IMR-90 (cell line): ENCODE measurements at regions not wholly inside any gene's neighbourhood (a gene's known extent, or its start where the extent isn't known, plus 50 kb on each side); places are given as distances from the start of the nearest gene placed in this dataset.

Experiments
- ATAC-seq: fragments of 200-7000 bp; cut with Tn5 transposase; 2 replicates; pipeline ENCODE4 v1.9.1; 2020; ENCODE audit warnings: low read depth, mild to moderate bottlenecking, moderate library complexity
- BruUV-seq: library from RNA; stranded (reverse); fragments of 400-500 nt; replicated peaks from 2 replicates; lab custom pipeline; 2021; lab: Mats Ljungman, UMichigan
- CTCF ChIA-PET: fragments of 300-600 bp; formaldehyde crosslinking; extraction: SDS; loops from one replicate; lab custom pipeline; 2021; ENCODE audit warnings: antibody characterized with exemption; lab: Yijun Ruan, JAX
- POLR2A ChIA-PET: fragments of 300-600 bp; sonication (Branson Sonifier 250); formaldehyde crosslinking; loops from one replicate; lab custom pipeline; 2022; ENCODE audit warnings: antibody characterized with exemption; ENCODE audit not compliant: unreplicated experiment; lab: Charles Lee
- DNase-seq: peaks from one replicate; pipeline ENCODE4 v3.0.0; 2013
- H2AFZ ChIP-seq: replicated peaks from 2 replicates; pipeline ENCODE3; 2013; ENCODE audit warnings: low read length, mild to moderate bottlenecking; ENCODE audit not compliant: poor library complexity
- H2AK5ac ChIP-seq: 2 replicates; pipeline ENCODE4 v1.6.1; 2013; ENCODE audit warnings: low read depth, low read length, inconsistent platforms
- H2AK9ac ChIP-seq: replicated peaks from 2 replicates; pipeline ENCODE3; 2013; ENCODE audit warnings: mild to moderate bottlenecking, low read depth, low read length, moderate library complexity; ENCODE audit not compliant: poor library complexity
- H2BK120ac ChIP-seq: 2 replicates; pipeline ENCODE4 v1.6.1; 2013; ENCODE audit warnings: low read depth, low read length, inconsistent platforms
- H2BK15ac ChIP-seq: 3 replicates; pipeline ENCODE4 v1.6.1; 2013; ENCODE audit warnings: low read depth, low read length, inconsistent platforms
- H2BK20ac ChIP-seq: 2 replicates; pipeline ENCODE4 v1.6.1; 2013; ENCODE audit warnings: low read depth, mild to moderate bottlenecking, inconsistent platforms, low read length, moderate library complexity
- H2BK5ac ChIP-seq: 2 replicates; pipeline ENCODE4 v1.6.1; 2013; ENCODE audit warnings: mild to moderate bottlenecking, low read depth, low read length, inconsistent platforms; ENCODE audit not compliant: poor library complexity, severe bottlenecking
- H3K14ac ChIP-seq: replicated peaks from 2 replicates; pipeline ENCODE4 v1.6.1; 2013; ENCODE audit warnings: low read depth, low read length, inconsistent platforms
- H3K18ac ChIP-seq: 2 replicates; pipeline ENCODE4 v1.6.1; 2013; ENCODE audit warnings: low read depth, low read length, control low read depth
- H3K23ac ChIP-seq: 2 replicates; pipeline ENCODE4 v1.6.1; 2013; ENCODE audit warnings: low read depth, low read length, inconsistent platforms
- H3K27ac ChIP-seq: 2 replicates; pipeline ENCODE4 v1.5.1; 2013; ENCODE audit warnings: mild to moderate bottlenecking, control low read depth, low read length; ENCODE audit not compliant: insufficient read depth
- H3K27me3 ChIP-seq: 2 replicates; pipeline ENCODE4 v1.6.1; 2013; ENCODE audit warnings: low read length; ENCODE audit not compliant: control insufficient read depth, insufficient read depth
- H3K36me3 ChIP-seq: 2 replicates; pipeline ENCODE4 v1.6.1; 2013; ENCODE audit warnings: low read length, mixed read lengths; ENCODE audit not compliant: control insufficient read depth, insufficient read depth
- H3K4ac ChIP-seq: 2 replicates; pipeline ENCODE4 v1.6.1; 2013; ENCODE audit warnings: low read depth, low read length, inconsistent platforms
- H3K4me1 ChIP-seq: 2 replicates; pipeline ENCODE4 v1.6.1; 2013; ENCODE audit warnings: low read length, mixed read lengths; ENCODE audit not compliant: control insufficient read depth, insufficient read depth
- H3K4me2 ChIP-seq: 2 replicates; pipeline ENCODE4 v1.6.1; 2013; ENCODE audit warnings: low read depth, mild to moderate bottlenecking, control low read depth, low read length, moderate library complexity
- H3K4me3 ChIP-seq: 2 replicates; pipeline ENCODE4 v1.5.1; 2013; ENCODE audit warnings: low read depth, mild to moderate bottlenecking, control low read depth, low read length, moderate library complexity; ENCODE audit not compliant: insufficient read depth
- H3K56ac ChIP-seq: 2 replicates; pipeline ENCODE4 v1.6.1; 2013; ENCODE audit warnings: low read length, inconsistent platforms; ENCODE audit not compliant: insufficient read depth; ENCODE audit errors: extremely low read depth
- H3K79me1 ChIP-seq, 2 experiments: 2 replicates each; pipeline ENCODE4 v1.6.1; 2013; ENCODE audit warnings: low read length in 2 of 2, inconsistent platforms in 1 of 2, low read depth in 1 of 2
- H3K9ac ChIP-seq: 2 replicates; pipeline ENCODE4 v1.6.1; 2013; ENCODE audit warnings: low read depth, low read length, control low read depth
- H3K9me1 ChIP-seq: 2 replicates; pipeline ENCODE4 v1.6.1; 2013; ENCODE audit warnings: low read length, inconsistent platforms; ENCODE audit not compliant: insufficient read depth
- H3K9me3 ChIP-seq: 2 replicates; pipeline ENCODE4 v1.6.1; 2013; ENCODE audit warnings: low read length; ENCODE audit not compliant: control insufficient read depth, insufficient read depth
- H4K20me1 ChIP-seq: 2 replicates; pipeline ENCODE4 v1.6.1; 2013; ENCODE audit warnings: low read length, inconsistent platforms; ENCODE audit not compliant: insufficient read depth
- H4K5ac ChIP-seq: 2 replicates; pipeline ENCODE4 v1.6.1; 2013; ENCODE audit warnings: mild to moderate bottlenecking, low read depth, low read length, control low read depth
- H4K8ac ChIP-seq, 2 experiments: 2 replicates each; pipeline ENCODE4 v1.6.1; 2013; ENCODE audit warnings: low read depth in 2 of 2, low read length in 2 of 2, control low read depth in 1 of 2, inconsistent platforms in 1 of 2
- H4K91ac ChIP-seq: 2 replicates; pipeline ENCODE4 v1.6.1; 2013; ENCODE audit warnings: low read depth, low read length, inconsistent platforms; ENCODE audit not compliant: insufficient read depth
- BHLHE40 ChIP-seq: fragments of 150-350 bp; IDR thresholded peaks from 2 replicates; pipeline ENCODE4 v1.6.1; 2016; ENCODE audit warnings: mild to moderate bottlenecking, low read depth, low read length
- CEBPB ChIP-seq: IDR thresholded peaks from 2 replicates; pipeline ENCODE4 v1.6.1; 2012; ENCODE audit warnings: low read depth, low read length, improper control_type of control experiment
- CHD1 ChIP-seq: IDR thresholded peaks from 2 replicates; pipeline ENCODE4 v1.6.1; 2012; ENCODE audit warnings: low read depth, low read length, improper control_type of control experiment
- FOS ChIP-seq: fragments of 150-350 bp; IDR thresholded peaks from 2 replicates; pipeline ENCODE4 v1.6.1; 2016; ENCODE audit warnings: low read depth, low read length
- MAFK ChIP-seq: IDR thresholded peaks from 2 replicates; pipeline ENCODE4 v1.6.1; 2012; ENCODE audit warnings: low read depth, low read length, improper control_type of control experiment
- MAZ ChIP-seq: IDR thresholded peaks from 2 replicates; pipeline ENCODE4 v1.6.1; 2012; ENCODE audit warnings: low read depth, mild to moderate bottlenecking, low read length, improper control_type of control experiment, moderate library complexity, borderline replicate concordance
- NFE2L2 ChIP-seq: fragments of 150-350 bp; IDR thresholded peaks from 2 replicates; pipeline ENCODE4 v1.6.1; 2016; ENCODE audit warnings: low read depth, mild to moderate bottlenecking, low read length
- RAD21 ChIP-seq: IDR thresholded peaks from 2 replicates; pipeline ENCODE4 v1.6.1; 2012; ENCODE audit warnings: low read length, improper control_type of control experiment
- RCOR1 ChIP-seq: IDR thresholded peaks from 2 replicates; pipeline ENCODE4 v1.6.1; 2012; ENCODE audit warnings: mild to moderate bottlenecking, low read length, improper control_type of control experiment; ENCODE audit not compliant: insufficient replicate concordance
- SMC3 ChIP-seq: fragments of 150-350 bp; IDR thresholded peaks from 2 replicates; pipeline ENCODE4 v1.6.1; 2016; ENCODE audit warnings: low read depth, mild to moderate bottlenecking, antibody characterized with exemption, low read length, moderate library complexity
- WGBS, 2 experiments: methylation state at CpG; one replicate each; pipeline versions ENCODE4 v1.1.5 to v1.1.7; 2013; ENCODE audit warnings: missing lambda C conversion rate in 2 of 2; ENCODE audit not compliant: insufficient read length in 1 of 2; ENCODE audit errors: extremely low coverage in 2 of 2; 5-methylcytosine and 5-hydroxymethylcytosine counted together
- dilution Hi-C: fragments of 300-500 bp; cut with HindIII; formaldehyde crosslinking; loops from one replicate; pipeline ENCODE4 v1.14.3; 2018; ENCODE audit warnings: low sequenced_read_pairs; ENCODE audit not compliant: unreplicated experiment
- in situ Hi-C: fragments of 300-500 bp; cut with MboI; formaldehyde crosslinking; loops from 3 replicates; pipeline ENCODE4 v1.14.3; 2019; ENCODE audit warnings: low sequenced_read_pairs, inconsistent platforms, mixed read lengths
- intact Hi-C: fragments of 100-400 bp; cut with micrococcal nuclease; formaldehyde crosslinking; loops from 2 replicates; pipeline ENCODE4 v1.10.0; 2022
- TF ChIP-seq, protein P1 (sequence below): conservative IDR thresholded peaks from 2 replicates; pipeline ENCODE4 v1.5.1; 2012; ENCODE audit warnings: mild to moderate bottlenecking, low read depth, low read length, improper control_type of control experiment
- TF ChIP-seq, protein P2 (sequence below): fragments of 150-350 bp; IDR thresholded peaks from 2 replicates; pipeline ENCODE4 v1.6.1; 2016; ENCODE audit warnings: low read depth, mild to moderate bottlenecking, low read length, moderate library complexity, borderline replicate concordance
- TF ChIP-seq, protein P3 (sequence below): fragments of 150-350 bp; IDR thresholded peaks from 2 replicates; pipeline ENCODE4 v1.6.1; 2017; ENCODE audit warnings: mild to moderate bottlenecking, antibody characterized with exemption, low read length, low read depth

- H3K9me3 ChIP-seq, result peaks cover 17% of the 10 kb centered on the region
- H3K4me3 ChIP-seq, result no peak overlapping the region
- H3K27me3 ChIP-seq, result no peaks in the 10 kb centered on the region
- H4K91ac ChIP-seq, result no peak overlapping the region
- no peak overlapping the region for H2BK15ac ChIP-seq
- H2BK120ac ChIP-seq, result no peak overlapping the region
- H4K20me1 ChIP-seq, result no peaks in the 10 kb centered on the region
- H3K9me1 ChIP-seq, result no peaks in the 10 kb centered on the region
- no peak overlapping the region for H2BK5ac ChIP-seq
- WGBS, 2 experiments, result 55% methylated on average over 4 of the region's 10 CpGs; no CpG with 5 or more reads in 1 of the 2 experiments
- H4K5ac ChIP-seq, result no peak overlapping the region
- no peak overlapping the region for H3K4ac ChIP-seq
- H3K9ac ChIP-seq, result no peak overlapping the region
- no peak overlapping the region for H4K8ac ChIP-seq
- H2BK20ac ChIP-seq, result no peak overlapping the region
- H3K79me1 ChIP-seq, result no peaks in the 10 kb centered on the region
- TF ChIP-seq SMC3 (no peak), CHD1 (no peak), RCOR1 (no peak), BHLHE40 (no peak), MAFK (no peak), CEBPB (no peak), NFE2L2 (no peak), RAD21 (no peak), MAZ (no peak), FOS (no peak)
- TF ChIP-seq, protein P1, sequence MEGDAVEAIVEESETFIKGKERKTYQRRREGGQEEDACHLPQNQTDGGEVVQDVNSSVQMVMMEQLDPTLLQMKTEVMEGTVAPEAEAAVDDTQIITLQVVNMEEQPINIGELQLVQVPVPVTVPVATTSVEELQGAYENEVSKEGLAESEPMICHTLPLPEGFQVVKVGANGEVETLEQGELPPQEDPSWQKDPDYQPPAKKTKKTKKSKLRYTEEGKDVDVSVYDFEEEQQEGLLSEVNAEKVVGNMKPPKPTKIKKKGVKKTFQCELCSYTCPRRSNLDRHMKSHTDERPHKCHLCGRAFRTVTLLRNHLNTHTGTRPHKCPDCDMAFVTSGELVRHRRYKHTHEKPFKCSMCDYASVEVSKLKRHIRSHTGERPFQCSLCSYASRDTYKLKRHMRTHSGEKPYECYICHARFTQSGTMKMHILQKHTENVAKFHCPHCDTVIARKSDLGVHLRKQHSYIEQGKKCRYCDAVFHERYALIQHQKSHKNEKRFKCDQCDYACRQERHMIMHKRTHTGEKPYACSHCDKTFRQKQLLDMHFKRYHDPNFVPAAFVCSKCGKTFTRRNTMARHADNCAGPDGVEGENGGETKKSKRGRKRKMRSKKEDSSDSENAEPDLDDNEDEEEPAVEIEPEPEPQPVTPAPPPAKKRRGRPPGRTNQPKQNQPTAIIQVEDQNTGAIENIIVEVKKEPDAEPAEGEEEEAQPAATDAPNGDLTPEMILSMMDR, result no peak
- TF ChIP-seq, protein P2, sequence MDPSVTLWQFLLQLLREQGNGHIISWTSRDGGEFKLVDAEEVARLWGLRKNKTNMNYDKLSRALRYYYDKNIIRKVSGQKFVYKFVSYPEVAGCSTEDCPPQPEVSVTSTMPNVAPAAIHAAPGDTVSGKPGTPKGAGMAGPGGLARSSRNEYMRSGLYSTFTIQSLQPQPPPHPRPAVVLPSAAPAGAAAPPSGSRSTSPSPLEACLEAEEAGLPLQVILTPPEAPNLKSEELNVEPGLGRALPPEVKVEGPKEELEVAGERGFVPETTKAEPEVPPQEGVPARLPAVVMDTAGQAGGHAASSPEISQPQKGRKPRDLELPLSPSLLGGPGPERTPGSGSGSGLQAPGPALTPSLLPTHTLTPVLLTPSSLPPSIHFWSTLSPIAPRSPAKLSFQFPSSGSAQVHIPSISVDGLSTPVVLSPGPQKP, result no peak
- TF ChIP-seq, protein P3, sequence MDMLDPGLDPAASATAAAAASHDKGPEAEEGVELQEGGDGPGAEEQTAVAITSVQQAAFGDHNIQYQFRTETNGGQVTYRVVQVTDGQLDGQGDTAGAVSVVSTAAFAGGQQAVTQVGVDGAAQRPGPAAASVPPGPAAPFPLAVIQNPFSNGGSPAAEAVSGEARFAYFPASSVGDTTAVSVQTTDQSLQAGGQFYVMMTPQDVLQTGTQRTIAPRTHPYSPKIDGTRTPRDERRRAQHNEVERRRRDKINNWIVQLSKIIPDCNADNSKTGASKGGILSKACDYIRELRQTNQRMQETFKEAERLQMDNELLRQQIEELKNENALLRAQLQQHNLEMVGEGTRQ, result no peak
- H2AK9ac ChIP-seq, result no peak overlapping the region
- no peak overlapping the region for H2AFZ ChIP-seq
- H3K4me1 ChIP-seq, result no peaks in the 10 kb centered on the region
- H3K14ac ChIP-seq, result no peak overlapping the region
- H3K23ac ChIP-seq, result no peak overlapping the region
- H3K27ac ChIP-seq, result no peak overlapping the region
- no peak for ATAC-seq
- dilution Hi-C loops, result no loop called here
- no peak overlapping the region for H3K18ac ChIP-seq
- in situ Hi-C loops, result no loop called here
- ChIA-PET CTCF (no interaction called here), POLR2A (no interaction called here)
- no peak overlapping the region for H3K4me2 ChIP-seq
- no TSS peak for BruUV-seq
- H3K36me3 ChIP-seq, result no peaks in the 10 kb centered on the region
- intact Hi-C loops, result no loop called here
- H2AK5ac ChIP-seq, result no peak overlapping the region
- no peak overlapping the region for H3K56ac ChIP-seq
- no peak for DNase-seq
These were observed 450.6 kb upstream of the B3GAT1 start for GRCh38 chr11:134862587-134863195.
